Peyer's patch (tissue), 4 donors: ENCODE measurements at regions not wholly inside any gene's neighbourhood (a gene's known extent, or its start where the extent isn't known, plus 50 kb on each side); places are given as distances from the start of the nearest gene placed in this dataset.

Source experiments
- POLR2A ChIP-seq, 2 donors: fragments of 450-650 bp; IDR thresholded peaks; one replicate each; pipeline ENCODE4 v1.5.1; 2017; ENCODE audit warnings: antibody characterized with exemption in 2 of 2, mild to moderate bottlenecking in 2 of 2, moderate library complexity in 2 of 2
- TF ChIP-seq, protein P1 (sequence below), 6 experiments: fragments of 450-650 bp in 4 of 6; fragments of 200-600 bp in 2 of 6; sonication (generic) in 1 of 6; IDR thresholded peaks; one replicate each; pipeline ENCODE4 v1.5.1; 2017 to 2019; ENCODE audit warnings: antibody characterized with exemption in 6 of 6, mild to moderate bottlenecking in 3 of 6, moderate library complexity in 1 of 6

DNA sequence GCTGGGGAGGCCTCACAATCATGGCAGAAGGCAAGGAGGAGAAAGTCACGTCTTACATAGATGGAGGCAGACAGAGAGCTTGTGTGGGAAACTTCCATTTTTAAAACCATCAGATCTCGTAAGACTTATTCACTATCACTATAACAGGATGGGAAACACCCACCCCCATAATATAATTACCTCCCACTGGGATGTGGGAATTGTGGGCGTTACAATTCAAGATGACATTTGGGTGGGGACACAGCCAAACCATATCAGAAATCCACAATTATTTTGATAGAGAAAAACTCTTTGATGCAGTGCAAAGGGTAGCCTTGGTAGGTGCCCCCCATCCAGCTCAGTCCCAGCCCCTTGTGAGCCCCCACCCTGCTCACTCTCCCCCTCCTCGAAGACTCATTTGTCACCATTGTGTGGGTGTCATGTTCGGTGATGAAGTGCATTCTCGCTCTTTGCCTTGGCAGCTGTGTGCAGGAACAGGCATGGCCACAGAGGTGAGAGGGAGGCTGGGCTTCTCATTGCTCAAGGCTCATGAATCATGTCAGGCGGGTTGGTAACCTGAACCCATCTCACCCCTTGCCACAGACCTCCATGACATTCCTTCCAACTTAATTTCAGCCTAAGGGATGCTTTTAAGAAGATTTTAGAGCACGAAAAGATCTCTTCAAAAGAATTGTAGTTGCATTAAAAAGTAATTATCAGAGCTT, 75.9 kb downstream of the BUB3 start:
- TF ChIP-seq, protein P1, sequence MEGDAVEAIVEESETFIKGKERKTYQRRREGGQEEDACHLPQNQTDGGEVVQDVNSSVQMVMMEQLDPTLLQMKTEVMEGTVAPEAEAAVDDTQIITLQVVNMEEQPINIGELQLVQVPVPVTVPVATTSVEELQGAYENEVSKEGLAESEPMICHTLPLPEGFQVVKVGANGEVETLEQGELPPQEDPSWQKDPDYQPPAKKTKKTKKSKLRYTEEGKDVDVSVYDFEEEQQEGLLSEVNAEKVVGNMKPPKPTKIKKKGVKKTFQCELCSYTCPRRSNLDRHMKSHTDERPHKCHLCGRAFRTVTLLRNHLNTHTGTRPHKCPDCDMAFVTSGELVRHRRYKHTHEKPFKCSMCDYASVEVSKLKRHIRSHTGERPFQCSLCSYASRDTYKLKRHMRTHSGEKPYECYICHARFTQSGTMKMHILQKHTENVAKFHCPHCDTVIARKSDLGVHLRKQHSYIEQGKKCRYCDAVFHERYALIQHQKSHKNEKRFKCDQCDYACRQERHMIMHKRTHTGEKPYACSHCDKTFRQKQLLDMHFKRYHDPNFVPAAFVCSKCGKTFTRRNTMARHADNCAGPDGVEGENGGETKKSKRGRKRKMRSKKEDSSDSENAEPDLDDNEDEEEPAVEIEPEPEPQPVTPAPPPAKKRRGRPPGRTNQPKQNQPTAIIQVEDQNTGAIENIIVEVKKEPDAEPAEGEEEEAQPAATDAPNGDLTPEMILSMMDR (IDR thresholded peaks at IDR 0.05) = no peak
- no peak for TF ChIP-seq POLR2A (IDR thresholded peaks at IDR 0.05)
